Adipocyte (in vitro differentiated cells): ENCODE measurements at regions not wholly inside any gene's neighbourhood (a gene's known extent, or its start where the extent isn't known, plus 50 kb on each side); places are given as distances from the start of the nearest gene placed in this dataset.

Source experiments
- DNase-seq: peaks from one replicate; pipeline ENCODE4 v3.0.0-alpha.2; 2015; ENCODE audit warnings: low read depth
- H3K27me3 ChIP-seq: replicated peaks from 2 replicates; pipeline ENCODE4 v1.7.0; 2013; ENCODE audit warnings: mild to moderate bottlenecking, low read length, moderate library complexity; ENCODE audit not compliant: control insufficient read depth, insufficient read depth
- H3K36me3 ChIP-seq: 2 replicates; pipeline ENCODE4 v1.7.0; 2013; ENCODE audit warnings: low read length, mild to moderate bottlenecking, moderate library complexity; ENCODE audit not compliant: control insufficient read depth, insufficient read depth, severe bottlenecking
- H3K4me1 ChIP-seq: 2 replicates; pipeline ENCODE4 v1.7.0; 2013; ENCODE audit warnings: mild to moderate bottlenecking, low read length, moderate library complexity; ENCODE audit not compliant: control insufficient read depth, insufficient read depth
- H3K4me3 ChIP-seq: 2 replicates; pipeline ENCODE4 v1.7.0; 2013; ENCODE audit warnings: mild to moderate bottlenecking, low read length, moderate library complexity
- H3K9ac ChIP-seq: 2 replicates; pipeline ENCODE4 v1.7.0; 2013; ENCODE audit warnings: mild to moderate bottlenecking, low read length, moderate library complexity
- H3K9me3 ChIP-seq: 2 replicates; pipeline ENCODE4 v1.7.0; 2013; ENCODE audit warnings: mild to moderate bottlenecking, low read length, moderate library complexity; ENCODE audit not compliant: control insufficient read depth

DNA sequence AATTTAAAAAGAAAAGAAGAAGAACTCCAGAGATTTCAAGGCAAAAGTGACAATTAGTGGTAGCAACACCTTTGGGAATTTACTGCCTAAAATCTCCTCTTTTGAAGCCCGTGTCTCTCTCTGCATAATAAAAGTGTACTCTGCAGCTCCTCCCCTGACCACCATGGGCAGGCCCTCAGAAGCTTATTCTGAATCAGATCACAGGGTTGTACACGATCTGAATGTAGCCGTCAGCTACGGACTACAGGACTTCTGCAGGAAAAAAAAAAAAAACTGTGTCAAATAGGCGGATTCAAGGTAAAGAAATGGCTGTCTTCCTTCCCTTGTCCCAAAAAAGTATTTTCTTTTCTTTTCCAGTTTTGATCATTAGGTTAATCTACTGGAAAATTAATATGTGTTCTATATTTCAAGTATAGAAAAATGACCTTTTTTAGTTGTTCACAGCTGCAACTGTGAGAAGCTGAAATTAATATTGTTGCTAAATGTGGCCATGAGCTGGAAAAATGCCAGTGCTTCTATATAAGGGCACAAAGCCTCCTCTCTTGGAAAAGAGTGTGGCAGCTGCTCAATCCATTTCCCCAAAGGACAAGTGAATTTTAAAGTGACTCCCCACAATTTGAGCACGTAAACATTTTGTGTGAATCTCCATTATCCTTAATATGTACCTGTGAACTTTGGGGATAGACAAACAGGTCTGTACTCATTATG lies 397.4 kb downstream of the C6orf118 start:
- H3K36me3 ChIP-seq: no peaks in the 10 kb centered on the region
- H3K4me3 ChIP-seq: no peak overlapping the region
- H3K9me3 ChIP-seq: no peaks in the 10 kb centered on the region
- H3K27me3 ChIP-seq: no peaks in the 10 kb centered on the region
- DNase-seq: no peak
- H3K9ac ChIP-seq: no peak overlapping the region
- peaks cover 9% of the 10 kb centered on the region for H3K4me1 ChIP-seq

DNA sequence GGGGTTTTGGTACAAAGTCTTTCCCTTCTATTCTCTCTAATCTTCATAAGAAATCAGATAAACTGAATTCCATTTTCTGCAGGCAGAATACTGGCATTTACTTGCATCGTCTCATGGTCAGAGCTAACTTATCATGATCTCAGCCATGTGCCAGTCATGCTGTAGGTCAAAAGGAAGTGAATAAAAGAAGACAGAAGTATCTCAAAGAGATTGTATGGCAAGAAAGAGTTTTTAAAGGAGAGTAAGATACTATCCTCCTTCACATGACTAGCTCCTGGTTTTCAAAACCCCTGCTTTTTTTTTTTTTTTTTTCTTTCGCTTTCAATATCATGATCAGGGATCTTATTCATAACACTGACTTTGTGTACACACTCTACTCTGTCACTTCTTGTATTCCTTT lies 398.3 kb downstream of the C6orf118 start:
- Histone ChIP-seq H3K9me3 (no peaks in the 10 kb centered on the region), H3K36me3 (no peaks in the 10 kb centered on the region), H3K27me3 (no peaks in the 10 kb centered on the region), H3K4me3 (no peak overlapping the region), H3K9ac (no peak overlapping the region), H3K4me1 (peaks cover 9% of the 10 kb centered on the region)
- DNase-seq: no peak

DNA sequence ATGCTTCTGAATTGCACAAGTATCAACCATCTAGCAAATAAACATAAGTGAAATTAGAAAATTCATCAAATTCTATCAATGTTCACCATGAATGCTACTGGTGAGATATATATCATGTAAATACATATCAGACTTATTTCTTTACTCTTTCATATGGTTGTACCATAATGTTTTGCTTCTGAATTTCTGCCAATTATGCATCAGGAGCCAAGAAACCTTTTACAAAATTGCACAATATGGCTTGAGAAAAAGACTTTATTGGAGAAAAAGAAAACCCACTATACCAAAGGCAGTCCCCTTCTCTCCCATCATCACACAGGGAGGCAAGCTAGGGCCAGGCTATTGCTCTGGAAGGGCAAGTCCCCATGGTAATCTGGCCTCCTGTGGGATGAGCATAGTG lies 402.6 kb downstream of the C6orf118 start:
- Histone ChIP-seq H3K9ac (no peak overlapping the region), H3K4me3 (no peak overlapping the region), H3K4me1 (peaks cover 5% of the 10 kb centered on the region), H3K27me3 (no peaks in the 10 kb centered on the region), H3K36me3 (no peaks in the 10 kb centered on the region), H3K9me3 (no peaks in the 10 kb centered on the region)
- DNase-seq: no peak

DNA sequence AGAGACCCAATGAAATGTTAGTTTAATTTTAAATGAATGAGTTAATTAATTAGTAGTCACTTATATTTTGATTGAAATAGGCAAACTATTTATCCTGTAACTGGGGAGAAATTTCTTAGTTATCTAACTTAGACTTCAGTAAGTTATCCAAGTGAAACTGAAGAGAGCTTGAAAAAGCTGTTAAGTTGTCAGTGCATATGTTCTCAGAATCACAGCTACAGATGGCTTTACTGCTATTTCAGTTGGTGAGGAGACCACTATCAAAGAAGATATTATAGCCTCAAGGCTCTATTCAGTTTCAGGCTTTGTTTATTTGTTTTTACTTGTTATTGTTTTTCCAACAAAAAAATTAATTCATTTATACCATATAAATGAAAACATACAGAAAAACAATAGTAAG lies 404.1 kb downstream of the C6orf118 start:
- Histone ChIP-seq H3K4me1 (no peaks in the 10 kb centered on the region), H3K9ac (no peak overlapping the region), H3K4me3 (no peak overlapping the region), H3K27me3 (no peaks in the 10 kb centered on the region), H3K36me3 (no peaks in the 10 kb centered on the region), H3K9me3 (no peaks in the 10 kb centered on the region)
- DNase-seq: no peak

DNA sequence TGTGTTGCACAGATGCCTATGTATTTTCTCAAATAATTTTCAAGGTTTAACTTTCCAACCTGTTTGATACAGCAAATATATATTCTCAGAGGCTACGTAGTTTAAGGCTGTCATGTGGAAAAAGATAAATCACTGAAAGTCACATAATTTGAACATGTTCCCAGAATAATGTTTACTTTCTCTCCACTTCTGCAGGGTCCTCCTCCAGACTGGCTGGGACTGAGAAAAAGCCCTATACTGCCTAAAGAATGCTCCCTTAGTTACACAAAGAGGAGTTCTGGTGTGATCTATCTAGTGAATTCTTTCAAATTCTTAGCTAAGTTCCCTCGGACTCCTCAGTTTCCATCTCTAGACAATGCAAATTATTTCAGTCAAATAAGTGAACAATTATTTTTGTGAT lies 411.0 kb downstream of the C6orf118 start:
- no peaks in the 10 kb centered on the region for H3K36me3 ChIP-seq
- no peaks in the 10 kb centered on the region for H3K27me3 ChIP-seq
- H3K9me3 ChIP-seq: no peaks in the 10 kb centered on the region
- H3K9ac ChIP-seq: no peak overlapping the region
- no peak for DNase-seq
- H3K4me1 ChIP-seq: no peaks in the 10 kb centered on the region
- no peak overlapping the region for H3K4me3 ChIP-seq

DNA sequence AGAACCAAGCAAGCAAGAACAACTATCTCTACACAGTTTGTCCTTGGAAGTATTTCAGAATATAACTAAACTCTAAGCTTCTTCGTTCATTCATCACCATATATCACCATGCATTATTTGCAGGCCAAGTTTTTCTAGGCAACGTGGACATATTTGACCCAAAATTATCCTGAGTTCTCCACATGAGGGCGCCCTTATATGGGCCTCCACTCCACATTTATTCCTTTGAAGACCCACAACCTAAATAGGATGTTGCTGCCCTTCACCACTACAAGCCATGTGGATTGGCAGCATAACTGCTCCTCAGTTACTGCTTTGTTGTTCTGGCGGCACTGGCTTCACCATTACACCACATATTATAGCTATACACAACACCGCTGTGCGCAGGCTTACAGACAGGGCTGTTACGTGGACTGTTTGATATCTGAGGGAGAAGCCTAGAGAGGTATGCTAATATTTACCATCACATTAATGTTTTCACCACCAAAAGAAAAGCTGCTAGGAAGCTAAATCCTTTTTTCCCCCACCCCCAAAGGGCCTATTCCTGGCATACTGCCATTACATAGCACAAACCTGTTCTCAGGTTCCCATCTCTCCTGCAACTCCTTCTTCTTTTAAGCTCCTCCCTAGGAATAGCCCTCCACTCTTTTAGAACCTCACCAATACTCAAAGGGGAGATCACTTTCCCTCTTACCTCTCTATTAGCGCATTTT lies 411.7 kb downstream of the C6orf118 start:
- Histone ChIP-seq H3K9ac (no peak overlapping the region), H3K4me1 (no peaks in the 10 kb centered on the region), H3K4me3 (no peak overlapping the region), H3K27me3 (no peaks in the 10 kb centered on the region), H3K9me3 (no peaks in the 10 kb centered on the region), H3K36me3 (no peaks in the 10 kb centered on the region)
- DNase-seq: no peak

DNA sequence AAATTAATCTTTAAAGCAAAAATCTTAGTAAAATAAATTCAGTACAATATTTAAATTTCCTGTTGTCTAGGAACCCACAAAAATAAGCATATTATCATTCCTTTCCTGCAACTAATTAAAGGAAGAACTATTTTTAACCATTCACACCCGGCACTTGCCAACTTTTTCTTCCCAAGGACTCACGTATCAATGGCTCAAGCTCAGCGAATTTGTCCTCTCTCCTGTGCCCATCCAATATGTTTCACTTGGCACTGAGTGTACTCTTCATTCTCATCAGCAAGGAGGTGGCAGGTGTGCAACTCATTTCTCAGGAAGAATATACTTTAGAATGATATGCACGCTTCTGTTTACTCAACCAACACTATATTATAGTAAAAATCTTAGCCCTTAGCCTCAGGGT lies 419.4 kb downstream of the C6orf118 start:
- no peak for DNase-seq
- no peaks in the 10 kb centered on the region for H3K36me3 ChIP-seq
- no peak overlapping the region for H3K4me3 ChIP-seq
- H3K9me3 ChIP-seq: no peaks in the 10 kb centered on the region
- H3K4me1 ChIP-seq: no peaks in the 10 kb centered on the region
- no peak overlapping the region for H3K9ac ChIP-seq
- H3K27me3 ChIP-seq: no peaks in the 10 kb centered on the region

DNA sequence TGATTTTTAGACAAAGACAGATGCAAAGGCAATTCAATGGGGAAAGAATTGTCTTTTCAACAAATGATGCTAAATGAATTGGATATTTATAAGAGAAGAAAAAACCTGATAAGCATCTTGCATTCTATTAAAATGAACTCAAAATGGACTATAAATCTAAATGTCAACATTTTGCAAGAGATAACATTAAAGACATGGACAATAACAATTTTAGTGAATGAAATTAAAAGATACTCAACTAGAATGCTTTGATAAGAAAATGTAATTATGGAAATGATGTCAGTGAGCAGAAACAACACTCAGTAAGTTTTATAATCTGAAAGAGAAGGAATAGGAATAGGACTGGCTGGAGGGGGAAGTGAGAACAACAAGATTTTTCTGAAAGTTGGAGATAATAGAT lies 421.7 kb downstream of the C6orf118 start:
- Histone ChIP-seq H3K27me3 (no peaks in the 10 kb centered on the region), H3K9me3 (no peaks in the 10 kb centered on the region), H3K9ac (no peak overlapping the region), H3K4me3 (no peak overlapping the region), H3K4me1 (no peaks in the 10 kb centered on the region), H3K36me3 (no peaks in the 10 kb centered on the region)
- DNase-seq: no peak

DNA sequence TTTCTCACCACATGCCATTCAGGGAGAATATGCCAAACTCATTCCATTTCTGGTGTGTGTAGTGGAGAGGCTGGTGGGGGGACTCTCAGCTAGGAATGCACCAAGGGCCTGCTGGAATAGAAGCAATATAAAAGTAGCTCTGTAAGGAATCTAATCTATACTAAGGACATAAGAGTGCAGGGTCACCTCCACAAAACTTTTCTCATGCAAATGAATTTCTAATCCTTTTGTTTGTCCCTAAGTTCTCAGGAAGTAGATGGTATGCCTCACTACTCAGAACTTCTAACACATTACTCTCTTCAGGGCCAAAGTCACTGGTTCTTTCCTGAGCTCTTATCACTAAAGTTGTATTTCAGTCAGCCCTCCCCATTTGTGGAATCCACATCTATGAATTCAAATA lies 427.2 kb downstream of the C6orf118 start:
- Histone ChIP-seq H3K9me3 (no peaks in the 10 kb centered on the region), H3K9ac (no peak overlapping the region), H3K36me3 (no peaks in the 10 kb centered on the region), H3K4me3 (no peak overlapping the region), H3K27me3 (no peaks in the 10 kb centered on the region), H3K4me1 (no peaks in the 10 kb centered on the region)
- DNase-seq: no peak

DNA sequence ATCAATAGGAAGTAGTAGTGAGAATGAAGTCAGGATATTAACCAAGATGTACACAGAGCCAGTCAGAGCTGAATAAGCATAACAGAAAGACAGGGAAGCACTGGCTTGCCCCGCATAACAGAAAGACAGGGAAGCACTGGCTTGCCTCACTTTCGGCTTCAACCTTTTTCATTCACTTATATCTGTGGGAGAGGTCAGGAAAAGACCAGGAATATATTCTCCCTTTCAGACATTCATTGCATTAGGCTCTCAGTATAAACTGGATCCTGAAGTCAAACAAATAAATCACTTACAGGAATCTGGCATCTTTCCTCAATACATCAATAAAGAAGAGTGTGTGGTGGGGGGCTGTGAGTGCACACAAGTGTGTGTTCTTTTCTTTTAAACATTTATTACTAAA lies 437.6 kb downstream of the C6orf118 start:
- Histone ChIP-seq H3K9me3 (no peaks in the 10 kb centered on the region), H3K27me3 (no peaks in the 10 kb centered on the region), H3K4me1 (no peaks in the 10 kb centered on the region), H3K4me3 (no peak overlapping the region), H3K9ac (no peak overlapping the region), H3K36me3 (no peaks in the 10 kb centered on the region)
- no peak for DNase-seq

DNA sequence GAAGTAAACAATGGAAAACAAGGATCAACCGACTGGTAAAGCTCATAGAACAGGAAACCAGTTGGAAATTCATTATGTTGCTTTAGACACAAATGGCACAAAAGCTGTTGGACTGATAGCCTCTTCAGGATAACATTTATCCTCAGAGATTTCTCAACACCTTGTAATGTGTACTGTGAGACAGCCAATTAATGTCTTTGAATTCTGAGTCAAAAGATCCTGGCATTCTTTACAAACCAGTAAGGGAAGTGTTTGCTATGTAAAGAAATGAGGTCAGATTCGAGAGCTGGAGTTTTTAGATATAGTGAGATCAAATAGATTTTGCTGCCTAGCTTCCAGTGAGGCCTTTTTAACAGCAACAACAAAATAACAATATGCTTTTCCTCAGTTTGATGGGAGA lies 439.2 kb downstream of the C6orf118 start:
- peaks cover 4% of the 10 kb centered on the region for H3K9me3 ChIP-seq
- no peaks in the 10 kb centered on the region for H3K27me3 ChIP-seq
- H3K9ac ChIP-seq: no peak overlapping the region
- no peak for DNase-seq
- no peaks in the 10 kb centered on the region for H3K4me1 ChIP-seq
- H3K36me3 ChIP-seq: no peaks in the 10 kb centered on the region
- H3K4me3 ChIP-seq: no peak overlapping the region

DNA sequence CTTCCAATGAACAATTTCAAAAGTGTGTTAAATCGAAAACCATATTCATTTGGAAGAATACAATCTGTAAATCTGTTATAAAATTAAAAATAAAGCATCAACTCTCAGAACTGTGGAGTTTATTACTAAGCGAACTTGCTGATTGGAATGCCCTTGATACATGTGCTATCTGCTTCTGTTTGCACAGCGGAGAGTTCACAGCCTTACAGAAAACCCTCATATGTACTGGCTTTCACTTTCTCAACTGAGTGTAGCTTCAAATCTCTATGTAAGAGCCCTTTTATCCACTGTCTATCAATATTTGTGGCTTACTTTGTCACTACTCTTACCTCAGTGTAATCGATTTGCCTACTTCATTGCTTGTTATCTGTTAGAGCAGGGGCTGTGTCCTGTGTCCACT lies 447.4 kb downstream of the C6orf118 start:
- H3K27me3 ChIP-seq: no peaks in the 10 kb centered on the region
- DNase-seq: no peak
- H3K4me1 ChIP-seq: no peaks in the 10 kb centered on the region
- no peak overlapping the region for H3K4me3 ChIP-seq
- H3K9ac ChIP-seq: no peak overlapping the region
- H3K9me3 ChIP-seq: peaks cover 4% of the 10 kb centered on the region
- H3K36me3 ChIP-seq: no peaks in the 10 kb centered on the region
